HEK293T (cell line): ENCODE measurements at regions not wholly inside any gene's neighbourhood (a gene's known extent, or its start where the extent isn't known, plus 50 kb on each side); places are given as distances from the start of the nearest gene placed in this dataset.

Source experiments
- CTCF ChIA-PET: fragments of 350-600 bp; formaldehyde crosslinking; extraction: SDS; loops from one replicate; lab custom pipeline; 2021; ENCODE audit warnings: antibody characterized with exemption, inconsistent platforms; lab: Yijun Ruan, JAX
- POLR2A ChIA-PET: fragments of 350-600 bp; formaldehyde crosslinking; extraction: SDS; loops from one replicate; lab custom pipeline; 2020; ENCODE audit warnings: antibody characterized with exemption, inconsistent platforms; lab: Yijun Ruan, JAX
- DNase-seq: peaks from one replicate; pipeline ENCODE4 v3.0.0; 2012; ENCODE audit warnings: mixed read lengths; ENCODE audit errors: extremely low spot score
- ARNT ChIP-seq: fragments of 450-650 bp; IDR thresholded peaks from 2 replicates; pipeline ENCODE4 v1.6.1; 2017; ENCODE audit warnings: mild to moderate bottlenecking
- BHLHE40 ChIP-seq: fragments of 450-650 bp; IDR thresholded peaks from 2 replicates; pipeline ENCODE4 v1.6.1; 2016; ENCODE audit warnings: mild to moderate bottlenecking, moderate library complexity, borderline replicate concordance
- CTBP1 ChIP-seq: fragments of 450-650 bp; IDR thresholded peaks from 2 replicates; pipeline ENCODE4 v1.6.1; 2016; ENCODE audit warnings: borderline replicate concordance
- ELF4 ChIP-seq: fragments of 450-650 bp; IDR thresholded peaks from 2 replicates; pipeline ENCODE4 v1.6.1; 2017; ENCODE audit warnings: antibody characterized with exemption
- FOXA1 ChIP-seq: fragments of 450-650 bp; IDR thresholded peaks from 2 replicates; pipeline ENCODE4 v1.6.1; 2016; ENCODE audit warnings: mild to moderate bottlenecking
- FOXK2 ChIP-seq: fragments of 450-650 bp; IDR thresholded peaks from 2 replicates; pipeline ENCODE4 v1.6.1; 2016; ENCODE audit warnings: mild to moderate bottlenecking
- FOXM1 ChIP-seq: fragments of 450-650 bp; IDR thresholded peaks from 2 replicates; pipeline ENCODE4 v1.6.1; 2017; ENCODE audit warnings: mild to moderate bottlenecking, borderline replicate concordance
- HDGF ChIP-seq: fragments of 450-650 bp; IDR thresholded peaks from 2 replicates; pipeline ENCODE4 v1.6.1; 2017; ENCODE audit warnings: antibody characterized with exemption, borderline replicate concordance
- L3MBTL2 ChIP-seq: fragments of 450-650 bp; conservative IDR thresholded peaks from 2 replicates; pipeline ENCODE4 v1.6.1; 2016; ENCODE audit warnings: mild to moderate bottlenecking
- LEF1 ChIP-seq: fragments of 450-650 bp; IDR thresholded peaks from 2 replicates; pipeline ENCODE4 v1.6.1; 2017; ENCODE audit warnings: mild to moderate bottlenecking, borderline replicate concordance
- NFRKB ChIP-seq: fragments of 450-650 bp; IDR thresholded peaks from 2 replicates; pipeline ENCODE4 v1.6.1; 2016; ENCODE audit warnings: mild to moderate bottlenecking, moderate library complexity
- SP1 ChIP-seq: fragments of 450-650 bp; IDR thresholded peaks from 2 replicates; pipeline ENCODE4 v1.6.1; 2017
- SUZ12 ChIP-seq: fragments of 450-650 bp; IDR thresholded peaks from 2 replicates; pipeline ENCODE4 v1.6.1; 2016; ENCODE audit warnings: mild to moderate bottlenecking
- TARDBP ChIP-seq: fragments of 450-650 bp; IDR thresholded peaks from 2 replicates; pipeline ENCODE4 v1.6.1; 2016
- ZNF384 ChIP-seq: fragments of 450-650 bp; IDR thresholded peaks from 2 replicates; pipeline ENCODE4 v1.6.1; 2016
- TF ChIP-seq, protein P1 (sequence below): fragments of 450-650 bp; IDR thresholded peaks from 2 replicates; pipeline ENCODE4 v1.6.1; 2016

DNA sequence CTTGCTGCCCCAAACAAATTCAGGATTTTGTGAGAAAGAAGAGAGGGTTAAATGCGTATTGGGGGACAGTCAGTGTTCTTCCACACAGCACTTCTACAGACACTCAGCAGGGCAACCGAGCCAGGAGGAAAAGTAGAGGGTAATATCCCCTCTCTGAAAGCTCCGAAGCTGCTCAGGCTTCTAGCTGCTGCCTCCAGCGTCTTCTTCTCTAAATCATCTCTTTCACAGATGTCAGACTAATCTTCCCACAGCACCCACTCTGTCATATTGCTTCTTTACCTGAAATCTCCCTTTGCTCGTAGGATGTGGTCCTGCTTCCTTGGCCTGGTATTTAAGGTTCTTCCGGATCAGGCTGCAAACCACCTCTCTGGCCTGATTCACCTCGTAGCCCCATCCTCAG, 117.6 kb upstream of the HAAO start:
- ChIA-PET POLR2A (no interaction called here), CTCF (interaction anchor here (0.6 to 1.8 kb wide), 2 partner anchors 19 to 1091 kb away, joined by 5 to 8 read pairs; no protein-coding TSS in a partner anchor)
- TF ChIP-seq TARDBP (no peak), NFRKB (no peak), ZNF384 (no peak), FOXK2 (no peak), FOXM1 (no peak), ARNT (no peak)
- DNase-seq, result no peak

DNA sequence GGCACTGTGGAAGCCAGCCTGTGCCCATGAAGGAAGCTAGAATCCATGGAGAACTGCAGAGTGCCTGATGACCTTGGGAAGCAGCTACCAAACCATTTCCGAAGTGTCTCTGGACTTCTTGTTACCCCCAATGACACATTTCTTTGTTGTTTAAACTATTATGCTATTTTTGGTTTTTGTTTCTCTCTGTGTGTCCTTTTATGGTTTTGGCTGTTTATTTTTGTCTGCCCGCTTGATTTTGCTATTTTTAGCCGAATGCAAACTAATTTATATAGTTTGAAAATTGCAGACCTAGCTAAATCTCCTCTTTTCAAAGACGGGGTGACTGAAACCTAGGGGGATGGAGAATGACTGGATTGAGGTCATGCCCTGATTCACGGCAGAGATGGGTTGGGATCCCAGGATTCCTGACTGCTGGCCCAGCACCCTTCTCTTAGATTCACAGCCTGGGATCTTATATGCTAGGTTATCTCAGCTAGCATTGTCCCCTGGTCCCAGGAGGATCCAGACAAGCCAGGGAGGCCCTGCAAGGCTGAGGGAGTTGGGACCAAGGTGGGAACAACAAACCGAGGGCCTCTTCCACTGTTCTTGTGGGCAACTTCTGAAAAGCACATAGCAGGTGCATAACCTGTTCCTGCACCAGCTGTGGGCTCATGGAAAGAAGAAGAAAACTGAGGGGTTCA, 116.3 kb upstream of the HAAO start:
- DNase-seq, result no peak
- ChIA-PET CTCF (interaction anchor here (1.2 kb wide), 1 partner anchor 8 kb away, joined by 3 read pairs; no protein-coding TSS in a partner anchor), POLR2A (no interaction called here)
- TF ChIP-seq ARNT (no peak), HDGF (no peak), ELF4 (no peak), SP1 (no peak), NFRKB (no peak)

DNA sequence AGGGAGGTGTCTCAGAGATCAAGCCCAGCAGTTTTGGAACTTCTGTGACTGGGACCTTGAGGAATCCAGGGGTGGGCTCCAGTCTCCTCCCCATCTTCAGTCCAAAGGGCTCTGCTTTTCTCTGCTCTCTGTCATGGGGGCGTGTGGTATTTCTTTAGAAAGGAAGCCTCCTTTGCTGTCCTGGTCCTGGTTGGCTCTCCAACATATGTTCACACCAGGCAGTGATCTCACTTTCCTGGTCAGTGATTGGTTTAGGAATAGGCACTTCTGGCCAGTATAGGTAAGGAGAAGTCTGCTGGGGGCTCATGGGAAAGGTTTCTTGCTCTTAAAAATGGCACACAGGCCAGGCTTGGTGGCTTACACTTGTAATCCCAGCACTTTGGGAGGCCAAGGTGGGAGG, 115.5 kb upstream of the HAAO start:
- ChIA-PET POLR2A (interaction anchor here (0.9 to 1.1 kb wide), 2 partner anchors 10 to 317 kb away, joined by 3 read pairs; no protein-coding TSS in a partner anchor), CTCF (no interaction called here)
- DNase-seq, result no peak
- TF ChIP-seq HDGF (no peak), ZNF384 (no peak), ARNT (no peak), FOXM1 (no peak), CTBP1 (no peak), SUZ12 (no peak), BHLHE40 (no peak), LEF1 (no peak), FOXK2 (no peak), ELF4 (no peak), SP1 (no peak), TARDBP (no peak), FOXA1 (no peak), L3MBTL2 (no peak)
- TF ChIP-seq, protein P1, sequence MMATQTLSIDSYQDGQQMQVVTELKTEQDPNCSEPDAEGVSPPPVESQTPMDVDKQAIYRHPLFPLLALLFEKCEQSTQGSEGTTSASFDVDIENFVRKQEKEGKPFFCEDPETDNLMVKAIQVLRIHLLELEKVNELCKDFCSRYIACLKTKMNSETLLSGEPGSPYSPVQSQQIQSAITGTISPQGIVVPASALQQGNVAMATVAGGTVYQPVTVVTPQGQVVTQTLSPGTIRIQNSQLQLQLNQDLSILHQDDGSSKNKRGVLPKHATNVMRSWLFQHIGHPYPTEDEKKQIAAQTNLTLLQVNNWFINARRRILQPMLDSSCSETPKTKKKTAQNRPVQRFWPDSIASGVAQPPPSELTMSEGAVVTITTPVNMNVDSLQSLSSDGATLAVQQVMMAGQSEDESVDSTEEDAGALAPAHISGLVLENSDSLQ, result no peak

DNA sequence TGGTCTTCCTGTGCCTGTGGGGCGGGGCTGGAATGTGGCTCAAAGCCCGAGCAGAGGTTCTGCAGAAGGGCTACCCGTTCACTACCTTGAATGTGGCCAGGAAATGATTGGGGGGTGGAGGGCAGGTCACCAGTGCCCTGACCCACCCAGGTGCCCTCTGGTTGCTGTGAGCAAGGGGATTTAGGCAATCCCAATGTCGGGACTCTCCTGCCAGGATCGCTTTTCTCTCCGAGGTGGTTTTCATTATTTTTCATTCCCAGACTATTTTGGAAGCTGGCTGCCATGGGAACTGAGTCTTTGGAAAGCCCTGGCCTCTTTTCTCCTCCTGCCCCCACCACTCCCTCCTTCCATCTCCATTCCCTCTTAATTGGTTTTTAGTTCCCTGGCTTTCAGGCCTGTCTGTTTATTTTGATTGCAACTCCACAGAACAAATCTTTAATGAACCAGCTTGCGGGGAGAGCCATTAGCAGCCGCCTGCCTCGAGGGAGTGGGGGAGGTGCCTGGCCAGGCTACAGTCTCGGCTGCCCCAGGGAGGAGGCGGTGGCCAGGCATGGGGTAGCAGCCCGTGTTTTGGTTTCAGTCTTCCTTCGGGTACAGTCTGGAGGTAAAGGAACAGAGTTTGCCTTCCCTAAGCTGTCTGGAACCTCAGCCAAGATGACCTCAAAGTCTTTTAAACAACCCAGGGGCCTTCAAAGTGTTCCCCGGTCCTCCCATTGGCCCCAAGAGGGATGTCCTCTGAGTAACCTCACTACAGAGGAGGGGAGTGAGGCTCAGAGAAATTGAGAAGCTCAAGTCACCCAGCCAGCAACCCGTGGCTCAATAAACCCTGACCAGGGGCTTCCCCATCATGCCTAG, 114.4 kb upstream of the HAAO start:
- peak; percentile 81 for TF ChIP-seq L3MBTL2
- TF ChIP-seq, protein P1, result peak; percentile 46; the same call in 1 of the 2 replicates
- peak; percentile 41; the same call in 1 of the 2 replicates for TF ChIP-seq CTBP1
- no peak for TF ChIP-seq SUZ12
- CTCF ChIA-PET, result interaction anchor here (1.0 kb wide), 1 partner anchor 22 kb away, joined by 6 read pairs; no protein-coding TSS in a partner anchor
- DNase-seq, result peak; percentile 75
- POLR2A ChIA-PET, result interaction anchor here (0.9 to 1.1 kb wide), 3 partner anchors 11 to 318 kb away, joined by 3 to 4 read pairs (median 3); no protein-coding TSS in a partner anchor

DNA sequence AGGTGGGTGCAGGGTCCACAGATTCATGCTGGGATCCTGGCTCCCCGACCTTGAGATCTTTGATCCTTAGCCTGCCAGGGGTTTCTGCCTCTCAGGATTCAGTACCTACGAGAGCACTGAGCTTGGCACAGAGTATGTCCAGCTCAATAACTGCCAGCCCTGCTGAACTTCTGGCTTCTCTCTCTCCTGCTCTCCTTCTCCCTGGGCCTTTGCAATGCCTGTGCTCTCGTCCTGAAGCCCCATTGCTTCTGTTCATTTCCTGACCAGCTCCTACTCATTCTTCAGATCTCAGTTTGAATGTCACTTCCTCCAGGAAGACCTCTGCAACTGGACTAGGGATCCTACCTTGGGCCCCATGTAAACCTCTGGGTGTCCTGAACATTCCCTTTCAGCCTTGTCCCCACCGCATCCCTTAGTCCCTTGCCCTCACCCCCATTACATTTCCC, 113.8 kb upstream of the HAAO start:
- TF ChIP-seq HDGF, result no peak
- TF ChIP-seq SP1, result no peak
- TF ChIP-seq FOXM1, result no peak
- TF ChIP-seq LEF1, result no peak
- no peak for TF ChIP-seq NFRKB
- no peak for TF ChIP-seq ARNT
- ChIA-PET POLR2A (no interaction called here), CTCF (interaction anchor here (1.0 kb wide), 1 partner anchor 23 kb away, joined by 6 read pairs; no protein-coding TSS in a partner anchor)
- no peak for DNase-seq

DNA sequence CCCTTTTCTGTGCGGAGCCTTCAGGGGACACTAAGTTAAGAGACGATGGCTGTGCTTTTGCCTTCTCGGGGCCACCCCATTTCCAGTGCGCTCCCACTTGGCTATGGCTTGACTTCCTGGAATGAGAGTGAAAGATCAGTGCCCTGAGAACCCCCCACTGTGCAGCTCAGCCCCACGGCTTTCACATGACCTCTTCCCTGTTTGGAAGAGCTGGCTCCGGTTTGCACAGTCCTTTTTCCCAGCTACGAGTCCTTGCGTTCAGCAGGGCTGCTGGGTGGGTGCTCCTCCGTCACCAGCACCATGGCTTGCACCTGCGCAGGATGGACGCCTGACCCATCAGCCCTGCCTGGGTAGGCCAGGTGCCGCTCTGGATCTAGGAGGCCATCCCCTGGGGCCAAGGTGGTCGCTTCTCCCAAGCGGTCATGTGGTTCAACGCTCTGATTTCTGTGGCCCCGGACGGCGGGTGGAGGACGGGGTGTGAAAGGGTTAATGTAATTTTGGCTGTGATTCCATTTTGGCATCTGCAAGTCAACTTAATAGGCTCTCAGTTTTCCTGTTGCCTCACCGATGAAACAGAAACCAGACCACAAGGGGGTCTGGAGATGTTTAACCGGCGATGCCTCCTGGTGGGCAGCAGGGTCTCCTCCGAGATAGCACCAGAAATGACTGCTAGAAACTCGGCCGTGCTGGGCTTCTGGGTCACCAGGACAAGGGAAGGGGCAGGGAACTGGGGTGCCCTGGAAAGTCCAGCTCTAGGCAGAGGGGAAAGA, 113.1 kb upstream of the HAAO start:
- TF ChIP-seq HDGF, result no peak
- no peak for TF ChIP-seq TARDBP
- no peak for TF ChIP-seq SUZ12
- TF ChIP-seq ZNF384, result no peak
- ChIA-PET POLR2A (no interaction called here), CTCF (interaction anchor here (1.0 kb wide), 1 partner anchor 24 kb away, joined by 6 read pairs; no protein-coding TSS in a partner anchor)
- DNase-seq, result peak; percentile 45

DNA sequence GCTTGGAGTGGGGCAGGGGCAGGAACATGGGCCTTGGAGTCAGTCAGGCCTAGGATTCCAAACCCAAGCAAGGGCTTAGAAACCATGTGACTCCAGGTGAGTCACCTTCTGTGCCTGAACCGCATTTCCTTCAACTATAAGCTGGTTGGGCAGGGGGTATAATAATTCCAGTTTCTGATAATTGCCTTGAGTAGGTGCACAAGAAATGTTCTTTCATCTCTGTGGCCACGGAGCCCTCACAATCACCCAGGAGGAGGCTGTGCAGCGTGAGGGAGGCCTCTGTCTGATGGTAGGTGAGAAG, 112.1 kb upstream of the HAAO start:
- ChIA-PET CTCF (no interaction called here), POLR2A (no interaction called here)

More for the DNA sequence above, 112.1 kb upstream of the HAAO start:
- TF ChIP-seq ARNT (no peak), FOXA1 (no peak), HDGF (no peak), TARDBP (no peak), L3MBTL2 (no peak), FOXK2 (no peak), SP1 (no peak)
- TF ChIP-seq, protein P1, result no peak
- no peak for DNase-seq
